ENCODE measurements at regions not wholly inside any gene's neighbourhood (a gene's known extent, or its start where the extent isn't known, plus 50 kb on each side); places are given as distances from the start of the nearest gene placed in this dataset.
"Not testable (repeated sequence)": the region's sequence is repeated elsewhere in the genome, so short reads cannot be mapped to it uniquely, and the experiment has no call there.

DNA sequence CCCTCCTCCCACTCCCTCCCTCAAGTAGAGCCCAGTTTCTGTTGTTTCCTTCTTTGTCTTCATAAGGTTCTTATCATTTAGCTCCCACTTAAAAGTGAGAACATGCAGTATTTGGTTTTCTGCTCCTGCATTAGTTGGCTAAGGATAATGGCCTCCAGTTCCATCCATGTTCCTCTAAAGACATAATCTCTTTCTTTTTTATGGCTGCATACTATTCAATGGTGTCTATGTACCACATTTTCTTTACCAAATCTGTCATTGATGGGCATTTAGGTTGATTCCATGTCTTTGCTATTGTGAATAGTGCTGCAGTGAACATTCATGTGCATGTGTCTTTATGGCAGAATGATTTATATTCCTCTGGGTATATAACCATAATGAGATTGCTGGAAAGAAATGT is 158.6 kb downstream of the MEX3B start:
- H3K36me3 ChIP-seq (ENCODE audit: control insufficient read depth, insufficient read depth, low read length); H3K4me3 ChIP-seq (ENCODE audit: extremely low read depth, insufficient read depth, low read length, poor library complexity, severe bottlenecking); H3K9me3 ChIP-seq (ENCODE audit: control insufficient read depth, low read length); H3K4me1 ChIP-seq (ENCODE audit: control insufficient read depth, insufficient read depth, low read length, poor library complexity, severe bottlenecking); H3K27ac ChIP-seq (ENCODE audit: low read depth, low read length, severe bottlenecking): not testable (repeated sequence)

DNA sequence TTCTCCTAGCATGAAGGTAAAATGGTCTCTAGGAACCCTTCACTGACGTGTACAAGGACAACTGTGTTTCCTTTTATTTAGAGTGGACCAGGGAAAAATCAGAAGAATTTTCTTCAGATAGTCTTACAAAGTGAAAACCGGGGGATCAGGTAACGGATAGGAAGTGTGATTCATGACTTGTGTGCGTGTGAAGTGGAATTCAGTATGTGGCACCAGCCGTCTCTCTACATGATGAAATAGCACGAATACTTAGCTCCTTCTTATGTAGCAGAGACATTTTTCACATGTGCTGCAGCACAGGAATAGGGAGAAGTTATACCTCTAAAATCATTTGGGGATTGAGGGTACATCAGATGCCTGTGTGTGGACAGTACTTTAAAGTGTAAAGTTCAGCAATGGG is 159.2 kb downstream of the MEX3B start:
- no peaks in the 10 kb centered on the region for H3K4me1 ChIP-seq (ENCODE audit: control insufficient read depth, insufficient read depth, low read length, poor library complexity, severe bottlenecking)
- 89% methylated on average over 4 to 6 of the region's 6 CpGs for WGBS, 2 experiments (ENCODE audit: insufficient coverage in 2 of 2)
- no peak overlapping the region for H3K27ac ChIP-seq (ENCODE audit: low read depth, low read length, severe bottlenecking)
- no peak overlapping the region for H3K4me3 ChIP-seq (ENCODE audit: extremely low read depth, insufficient read depth, low read length, poor library complexity, severe bottlenecking)
- no peaks in the 10 kb centered on the region for H3K9me3 ChIP-seq (ENCODE audit: control insufficient read depth, low read length)
- no peaks in the 10 kb centered on the region for H3K36me3 ChIP-seq (ENCODE audit: control insufficient read depth, insufficient read depth, low read length)

DNA sequence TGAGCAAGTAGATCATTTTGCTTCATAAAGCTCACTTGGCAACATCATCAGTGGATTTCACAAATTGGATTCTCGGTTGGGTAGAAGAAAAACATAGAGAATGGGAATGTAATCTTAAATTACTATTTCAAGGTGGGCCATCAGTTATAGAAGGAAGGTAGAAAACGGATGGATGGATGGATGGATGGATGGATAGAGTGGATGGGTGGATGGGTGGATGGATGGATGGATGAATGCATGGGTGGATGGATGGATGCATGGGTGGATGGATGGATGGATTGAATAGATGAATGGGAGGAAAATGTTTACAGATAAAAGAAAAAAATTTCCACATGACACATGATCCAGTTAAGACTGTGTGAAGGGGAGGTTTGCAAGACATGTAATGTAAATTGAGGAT is 159.7 kb downstream of the MEX3B start:
- Histone ChIP-seq H3K9me3 (ENCODE audit: control insufficient read depth, low read length) (no peaks in the 10 kb centered on the region), H3K36me3 (ENCODE audit: control insufficient read depth, insufficient read depth, low read length) (no peaks in the 10 kb centered on the region), H3K27ac (ENCODE audit: low read depth, low read length, severe bottlenecking) (no peak overlapping the region), H3K4me1 (ENCODE audit: control insufficient read depth, insufficient read depth, low read length, poor library complexity, severe bottlenecking) (no peaks in the 10 kb centered on the region), H3K4me3 (ENCODE audit: extremely low read depth, insufficient read depth, low read length, poor library complexity, severe bottlenecking) (no peak overlapping the region)
- 90% methylated on average over 2 of the region's 2 CpGs for WGBS, 2 experiments (ENCODE audit: insufficient coverage in 2 of 2)

GRCh38 chr15:81885135-81885534 is 160.7 kb downstream of the MEX3B start:
- no peaks in the 10 kb centered on the region for H3K9me3 ChIP-seq (ENCODE audit: control insufficient read depth, low read length)
- no peak overlapping the region for H3K4me3 ChIP-seq (ENCODE audit: extremely low read depth, insufficient read depth, low read length, poor library complexity, severe bottlenecking)
- H3K4me1 ChIP-seq (ENCODE audit: control insufficient read depth, insufficient read depth, low read length, poor library complexity, severe bottlenecking) = no peaks in the 10 kb centered on the region
- H3K27ac ChIP-seq (ENCODE audit: low read depth, low read length, severe bottlenecking) = no peak overlapping the region
- 91 to 100% methylated on average over 2 of the region's 2 CpGs for WGBS, 2 experiments (ENCODE audit: insufficient coverage in 2 of 2)
- no peaks in the 10 kb centered on the region for H3K36me3 ChIP-seq (ENCODE audit: control insufficient read depth, insufficient read depth, low read length)

GRCh38 chr15:81882504-81882903 is 163.3 kb downstream of the MEX3B start:
- 85 to 92% methylated on average over 3 of the region's 5 CpGs for WGBS, 2 experiments (ENCODE audit: insufficient coverage in 2 of 2)
- no peaks in the 10 kb centered on the region for H3K9me3 ChIP-seq (ENCODE audit: control insufficient read depth, low read length)
- H3K4me3 ChIP-seq (ENCODE audit: extremely low read depth, insufficient read depth, low read length, poor library complexity, severe bottlenecking) = no peak overlapping the region
- no peaks in the 10 kb centered on the region for H3K4me1 ChIP-seq (ENCODE audit: control insufficient read depth, insufficient read depth, low read length, poor library complexity, severe bottlenecking)
- H3K36me3 ChIP-seq (ENCODE audit: control insufficient read depth, insufficient read depth, low read length) = no peaks in the 10 kb centered on the region
- no peak overlapping the region for H3K27ac ChIP-seq (ENCODE audit: low read depth, low read length, severe bottlenecking)

DNA sequence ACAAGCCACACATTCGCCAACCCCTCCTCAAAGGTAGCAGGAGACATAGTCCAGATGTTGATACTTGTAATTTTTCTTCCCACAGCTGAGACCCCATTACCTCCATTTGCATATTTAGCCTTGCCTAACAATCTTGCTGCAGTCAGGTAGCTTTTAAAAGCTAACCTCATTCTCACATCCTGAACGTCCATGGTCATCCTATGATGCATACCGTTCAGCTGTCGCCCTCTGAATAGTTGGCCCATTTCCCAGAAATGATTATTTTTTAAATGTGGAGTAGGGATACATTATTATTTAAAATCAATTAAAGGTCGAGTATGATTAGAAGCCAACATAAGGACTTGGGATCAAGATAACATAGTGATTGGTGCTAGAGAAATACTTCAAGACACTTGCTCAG is 165.0 kb downstream of the MEX3B start:
- Histone ChIP-seq H3K4me3 (ENCODE audit: extremely low read depth, insufficient read depth, low read length, poor library complexity, severe bottlenecking) (no peak overlapping the region), H3K27ac (ENCODE audit: low read depth, low read length, severe bottlenecking) (no peak overlapping the region), H3K36me3 (ENCODE audit: control insufficient read depth, insufficient read depth, low read length) (no peaks in the 10 kb centered on the region), H3K9me3 (ENCODE audit: control insufficient read depth, low read length) (no peaks in the 10 kb centered on the region), H3K4me1 (ENCODE audit: control insufficient read depth, insufficient read depth, low read length, poor library complexity, severe bottlenecking) (no peaks in the 10 kb centered on the region)
- WGBS, 2 experiments (ENCODE audit: insufficient coverage in 2 of 2) = 86% methylated on average over 2 of the region's 5 CpGs; no CpG with 5 or more reads in 1 of the 2 experiments

GRCh38 chr15:81880314-81880713 is 165.5 kb downstream of the MEX3B start:
- no peaks in the 10 kb centered on the region for H3K9me3 ChIP-seq (ENCODE audit: control insufficient read depth, low read length)
- no peaks in the 10 kb centered on the region for H3K4me1 ChIP-seq (ENCODE audit: control insufficient read depth, insufficient read depth, low read length, poor library complexity, severe bottlenecking)
- H3K4me3 ChIP-seq (ENCODE audit: extremely low read depth, insufficient read depth, low read length, poor library complexity, severe bottlenecking) = no peak overlapping the region
- H3K36me3 ChIP-seq (ENCODE audit: control insufficient read depth, insufficient read depth, low read length) = no peaks in the 10 kb centered on the region
- WGBS, 2 experiments (ENCODE audit: insufficient coverage in 2 of 2) = 63 to 80% methylated on average over 1 to 2 of the region's 4 CpGs
- H3K27ac ChIP-seq (ENCODE audit: low read depth, low read length, severe bottlenecking) = no peak overlapping the region

DNA sequence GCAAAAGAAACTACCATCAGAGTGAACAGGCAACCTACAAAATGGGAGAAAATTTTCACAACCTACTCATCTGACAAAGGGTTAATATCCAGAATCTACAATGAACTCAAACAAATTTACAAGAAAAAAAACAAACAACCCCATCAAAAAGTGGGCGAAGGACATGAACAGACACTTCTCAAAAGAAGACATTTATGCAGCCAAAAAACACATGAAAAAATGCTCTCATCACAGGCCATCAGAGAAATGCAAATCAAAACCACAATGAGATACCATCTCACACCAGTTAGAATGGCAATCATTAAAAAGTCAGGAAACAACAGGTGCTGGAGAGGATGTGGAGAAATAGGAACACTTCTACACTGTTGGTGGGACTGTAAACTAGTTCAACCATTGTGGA is 170.1 kb downstream of the MEX3B start:
- not testable (repeated sequence) for H3K9me3 ChIP-seq (ENCODE audit: control insufficient read depth, low read length); H3K4me1 ChIP-seq (ENCODE audit: control insufficient read depth, insufficient read depth, low read length, poor library complexity, severe bottlenecking)

DNA sequence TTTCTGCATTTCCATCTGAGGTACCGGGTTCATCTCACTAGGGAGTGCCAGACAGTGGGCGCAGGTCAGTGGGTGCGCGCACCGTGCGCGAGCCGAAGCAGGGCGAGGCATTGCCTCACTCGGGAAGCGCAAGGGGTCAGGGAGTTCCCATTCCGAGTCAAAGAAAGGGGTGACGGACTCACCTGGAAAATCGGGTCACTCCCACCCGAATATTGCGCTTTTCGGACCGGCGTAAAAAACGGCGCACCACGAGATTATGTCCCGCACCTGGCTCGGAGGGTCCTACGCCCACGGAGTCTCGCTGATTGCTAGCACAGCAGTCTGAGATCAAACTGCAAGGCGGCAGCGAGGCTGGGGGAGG is 175.1 kb downstream of the MEX3B start:
- not testable (repeated sequence) for H3K4me1 ChIP-seq (ENCODE audit: control insufficient read depth, insufficient read depth, low read length, poor library complexity, severe bottlenecking); H3K36me3 ChIP-seq (ENCODE audit: control insufficient read depth, insufficient read depth, low read length); H3K9me3 ChIP-seq (ENCODE audit: control insufficient read depth, low read length); H3K27ac ChIP-seq (ENCODE audit: low read depth, low read length, severe bottlenecking); H3K4me3 ChIP-seq (ENCODE audit: extremely low read depth, insufficient read depth, low read length, poor library complexity, severe bottlenecking)
- no CpG with 5 or more reads among the region's 29 CpGs for WGBS, 2 experiments (ENCODE audit: insufficient coverage in 2 of 2)

More for the DNA sequence above, 170.1 kb downstream of the MEX3B start:
- not testable (repeated sequence) for H3K36me3 ChIP-seq (ENCODE audit: control insufficient read depth, insufficient read depth, low read length); H3K4me3 ChIP-seq (ENCODE audit: extremely low read depth, insufficient read depth, low read length, poor library complexity, severe bottlenecking); H3K27ac ChIP-seq (ENCODE audit: low read depth, low read length, severe bottlenecking)
- no CpG with 5 or more reads among the region's 1 CpG for WGBS, 2 experiments (ENCODE audit: insufficient coverage in 2 of 2)

GRCh38 chr15:81870062-81870745 is 175.6 kb downstream of the MEX3B start:
- H3K36me3 ChIP-seq (ENCODE audit: control insufficient read depth, insufficient read depth, low read length); H3K4me1 ChIP-seq (ENCODE audit: control insufficient read depth, insufficient read depth, low read length, poor library complexity, severe bottlenecking); H3K4me3 ChIP-seq (ENCODE audit: extremely low read depth, insufficient read depth, low read length, poor library complexity, severe bottlenecking); H3K27ac ChIP-seq (ENCODE audit: low read depth, low read length, severe bottlenecking); H3K9me3 ChIP-seq (ENCODE audit: control insufficient read depth, low read length): not testable (repeated sequence)
- WGBS, 2 experiments (ENCODE audit: insufficient coverage in 2 of 2) = 80 to 85% methylated on average over 9 to 11 of the region's 16 CpGs

DNA sequence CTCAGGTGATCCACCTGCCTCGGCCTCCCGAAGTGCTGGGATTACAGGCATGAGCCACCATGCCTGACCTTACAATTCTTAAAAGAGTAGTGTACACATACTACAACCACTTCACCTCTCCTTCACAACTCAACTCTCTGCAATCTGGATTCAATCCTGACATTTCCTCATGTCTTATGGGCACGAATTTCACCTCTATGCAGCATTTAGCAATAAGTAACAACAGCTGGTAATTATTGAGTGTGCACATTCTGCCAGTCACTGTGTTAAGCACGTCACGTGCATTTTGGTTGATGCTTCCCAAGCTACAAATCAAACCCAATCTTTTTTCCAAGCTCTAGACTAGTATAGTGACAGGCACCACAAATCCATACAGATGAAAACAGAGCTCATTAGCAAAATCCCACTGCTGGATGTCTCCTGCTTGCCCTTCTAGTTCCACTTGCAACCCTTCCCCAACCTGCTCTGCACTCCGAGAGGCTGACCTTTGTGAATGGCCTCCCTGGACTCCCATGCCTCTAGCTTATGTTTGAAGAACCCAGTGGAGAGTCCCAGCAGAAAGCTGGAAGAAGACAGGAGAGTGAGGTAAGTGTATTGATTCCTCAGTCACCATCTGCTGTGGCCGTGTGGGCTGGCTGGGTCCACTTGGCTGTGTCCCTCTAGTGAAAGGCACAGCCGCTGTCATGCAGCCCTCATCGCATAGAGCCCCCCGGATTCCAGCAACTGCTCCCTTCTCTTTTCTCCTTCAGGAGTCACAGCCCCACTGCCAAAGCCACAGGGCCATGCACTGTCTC is 176.5 kb downstream of the MEX3B start:
- WGBS, 2 experiments (ENCODE audit: insufficient coverage in 2 of 2) = 88 to 93% methylated on average over 8 to 9 of the region's 10 CpGs
- H3K4me1 ChIP-seq (ENCODE audit: control insufficient read depth, insufficient read depth, low read length, poor library complexity, severe bottlenecking) = no peaks in the 10 kb centered on the region
- no peaks in the 10 kb centered on the region for H3K9me3 ChIP-seq (ENCODE audit: control insufficient read depth, low read length)
- H3K4me3 ChIP-seq (ENCODE audit: extremely low read depth, insufficient read depth, low read length, poor library complexity, severe bottlenecking) = no peak overlapping the region
- H3K27ac ChIP-seq (ENCODE audit: low read depth, low read length, severe bottlenecking) = no peak overlapping the region
- H3K36me3 ChIP-seq (ENCODE audit: control insufficient read depth, insufficient read depth, low read length) = no peaks in the 10 kb centered on the region
